MM.1S (cell line): ENCODE measurements at regions not wholly inside any gene's neighbourhood (a gene's known extent, or its start where the extent isn't known, plus 50 kb on each side); places are given as distances from the start of the nearest gene placed in this dataset.
"Not testable (repeated sequence)": the region's sequence is repeated elsewhere in the genome, so short reads cannot be mapped to it uniquely, and the experiment has no call there.

Source experiments
- EZH2 ChIP-seq: fragments of 300-600 bp; sonication (generic); optimal IDR thresholded peaks from 2 replicates; pipeline ENCODE3; 2017; ENCODE audit warnings: low read depth, mild to moderate bottlenecking, antibody characterized with exemption, low read length, mixed read lengths
- EZH2phosphoT487 ChIP-seq: fragments of 300-600 bp; sonication (generic); IDR thresholded peaks from 2 replicates; pipeline ENCODE4 v1.6.1; 2018; ENCODE audit warnings: antibody characterized with exemption, low read length
- TF ChIP-seq, protein P1 (sequence below): fragments of 300-600 bp; sonication (generic); IDR thresholded peaks from 2 replicates; pipeline ENCODE4 v1.5.1; 2016; ENCODE audit warnings: antibody characterized with exemption, low read length, mixed read lengths

DNA sequence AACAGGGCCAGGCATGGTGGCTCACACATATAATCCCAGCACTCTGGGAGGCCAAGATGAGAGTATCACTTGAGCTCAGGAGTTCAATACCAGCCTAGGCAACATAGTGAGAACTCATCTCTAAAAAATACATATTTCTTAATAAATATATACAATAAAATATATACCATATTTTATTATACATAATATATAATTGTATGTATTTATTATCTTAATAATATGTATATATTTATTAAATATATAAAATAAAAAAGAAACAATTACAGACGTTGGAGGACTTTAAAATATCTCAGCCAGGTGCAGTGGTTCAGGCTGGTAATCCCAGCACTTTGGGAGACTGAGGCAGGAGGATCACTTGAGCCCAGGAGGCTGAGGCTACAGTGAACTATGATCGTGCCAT is 106.1 kb downstream of the PPIAL4G start:
- TF ChIP-seq, protein P1, sequence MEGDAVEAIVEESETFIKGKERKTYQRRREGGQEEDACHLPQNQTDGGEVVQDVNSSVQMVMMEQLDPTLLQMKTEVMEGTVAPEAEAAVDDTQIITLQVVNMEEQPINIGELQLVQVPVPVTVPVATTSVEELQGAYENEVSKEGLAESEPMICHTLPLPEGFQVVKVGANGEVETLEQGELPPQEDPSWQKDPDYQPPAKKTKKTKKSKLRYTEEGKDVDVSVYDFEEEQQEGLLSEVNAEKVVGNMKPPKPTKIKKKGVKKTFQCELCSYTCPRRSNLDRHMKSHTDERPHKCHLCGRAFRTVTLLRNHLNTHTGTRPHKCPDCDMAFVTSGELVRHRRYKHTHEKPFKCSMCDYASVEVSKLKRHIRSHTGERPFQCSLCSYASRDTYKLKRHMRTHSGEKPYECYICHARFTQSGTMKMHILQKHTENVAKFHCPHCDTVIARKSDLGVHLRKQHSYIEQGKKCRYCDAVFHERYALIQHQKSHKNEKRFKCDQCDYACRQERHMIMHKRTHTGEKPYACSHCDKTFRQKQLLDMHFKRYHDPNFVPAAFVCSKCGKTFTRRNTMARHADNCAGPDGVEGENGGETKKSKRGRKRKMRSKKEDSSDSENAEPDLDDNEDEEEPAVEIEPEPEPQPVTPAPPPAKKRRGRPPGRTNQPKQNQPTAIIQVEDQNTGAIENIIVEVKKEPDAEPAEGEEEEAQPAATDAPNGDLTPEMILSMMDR = not testable (repeated sequence)
- TF ChIP-seq EZH2, EZH2phosphoT487: not testable (repeated sequence)
